Uterus (tissue), 3 donors: ENCODE measurements at regions not wholly inside any gene's neighbourhood (a gene's known extent, or its start where the extent isn't known, plus 50 kb on each side); places are given as distances from the start of the nearest gene placed in this dataset.

Source experiments
- DNase-seq, 2 donors: peaks; one replicate each; pipeline ENCODE4 v3.0.0-alpha.2; 2019 to 2020
- H3K27ac ChIP-seq, 2 donors: fragments of 200-600 bp; sonication (generic); 1 replicate in 1 of 2; 2 replicates in 1 of 2; pipeline ENCODE4 v1.5.1; 2016 to 2018
- H3K27me3 ChIP-seq, 2 donors: fragments of 200-600 bp; sonication (generic); one replicate each; pipeline ENCODE4 v1.5.1; 2018 to 2019; ENCODE audit warnings: control low read depth in 1 of 2
- H3K36me3 ChIP-seq, 2 donors: fragments of 200-600 bp; sonication (generic); one replicate each; pipeline ENCODE4 v1.5.1; 2019; ENCODE audit warnings: control low read depth in 1 of 2
- H3K4me1 ChIP-seq, 2 donors: fragments of 200-600 bp; sonication (generic); one replicate each; pipeline ENCODE4 v1.5.1; 2018 to 2019; ENCODE audit warnings: control low read depth in 1 of 2
- H3K4me3 ChIP-seq, 2 donors: fragments of 200-600 bp; sonication (generic); 1 replicate in 1 of 2; 2 replicates in 1 of 2; pipeline ENCODE4 v1.5.1; 2018 to 2019; ENCODE audit warnings: mild to moderate bottlenecking in 1 of 2
- H3K9me3 ChIP-seq, 2 donors: fragments of 200-600 bp; sonication (generic); one replicate each; pipeline ENCODE4 v1.5.1; 2019; ENCODE audit warnings: control low read depth in 1 of 2
- CTCF ChIP-seq, 4 experiments: fragments of 200-600 bp in 2 of 4; fragments of 450-650 bp in 2 of 4; sonication (generic) in 2 of 4; IDR thresholded peaks; one replicate each; pipeline ENCODE4 v1.5.1; 2016 to 2019; ENCODE audit warnings: antibody characterized with exemption in 4 of 4, mild to moderate bottlenecking in 2 of 4, moderate library complexity in 1 of 4
- POLR2A ChIP-seq, 2 donors: fragments of 450-650 bp; IDR thresholded peaks; one replicate each; pipeline ENCODE4 v1.6.1; 2016; ENCODE audit warnings: antibody characterized with exemption in 2 of 2, mild to moderate bottlenecking in 1 of 2, moderate library complexity in 1 of 2
- intact Hi-C: fragments of 100-400 bp; cut with DNase I; formaldehyde crosslinking; loops from one replicate; pipeline ENCODE4 v1.15.1; 2023; ENCODE audit warnings: low total_unique reads
- donor health status: DM: yes; HTN: yes; CAD: no.

GRCh38 chr4:79107014-79107413 is 167.8 kb upstream of the PAQR3 start:
- TF ChIP-seq CTCF (IDR thresholded peaks at IDR 0.05), result no peak
- no peak for TF ChIP-seq POLR2A (IDR thresholded peaks at IDR 0.05)
- intact Hi-C loops, result no loop called here
- no peaks in the 10 kb centered on the region for H3K9me3 ChIP-seq
- no peaks in the 10 kb centered on the region for H3K27me3 ChIP-seq
- H3K4me1 ChIP-seq, result peaks cover 0 to 1% of the 10 kb centered on the region in 2 donors
- H3K36me3 ChIP-seq, result no peaks in the 10 kb centered on the region
- H3K27ac ChIP-seq, result no peak overlapping the region
- no peak for DNase-seq
- no peak overlapping the region for H3K4me3 ChIP-seq

GRCh38 chr4:79088946-79089691 is 149.9 kb upstream of the PAQR3 start:
- Histone ChIP-seq H3K27ac (no peak overlapping the region), H3K4me3 (no peak overlapping the region), H3K27me3 (no peaks in the 10 kb centered on the region), H3K4me1 (no peaks in the 10 kb centered on the region), H3K9me3 (no peaks in the 10 kb centered on the region), H3K36me3 (no peaks in the 10 kb centered on the region)
- DNase-seq, result no peak
- intact Hi-C loops, result no loop called here
- TF ChIP-seq POLR2A (IDR thresholded peaks at IDR 0.05), result no peak
- no peak for TF ChIP-seq CTCF (IDR thresholded peaks at IDR 0.05)

GRCh38 chr4:79087071-79087470 is 147.8 kb upstream of the PAQR3 start:
- Histone ChIP-seq H3K4me3 (no peak overlapping the region), H3K4me1 (no peaks in the 10 kb centered on the region), H3K9me3 (no peaks in the 10 kb centered on the region), H3K27me3 (no peaks in the 10 kb centered on the region), H3K36me3 (no peaks in the 10 kb centered on the region), H3K27ac (no peak overlapping the region)
- intact Hi-C loops, result no loop called here
- no peak for TF ChIP-seq POLR2A (IDR thresholded peaks at IDR 0.05)
- no peak for TF ChIP-seq CTCF (IDR thresholded peaks at IDR 0.05)
- DNase-seq, result no peak

- no peaks in the 10 kb centered on the region for H3K9me3 ChIP-seq
- peak in 1 of 2 donors; percentile 53 for DNase-seq
Observed at GRCh38 chr4:79083406-79084010, 144.3 kb upstream of the PAQR3 start.

More at GRCh38 chr4:79083406-79084010, 144.3 kb upstream of the PAQR3 start:
- H3K27ac ChIP-seq, result peak overlapping the region in 1 of 2 donors; percentile 68
- TF ChIP-seq CTCF (IDR thresholded peaks at IDR 0.05), result no peak
- no peak for TF ChIP-seq POLR2A (IDR thresholded peaks at IDR 0.05)
- no peaks in the 10 kb centered on the region for H3K27me3 ChIP-seq
- no peaks in the 10 kb centered on the region for H3K36me3 ChIP-seq
- intact Hi-C loops, result no loop called here
- H3K4me1 ChIP-seq, result no peaks in the 10 kb centered on the region
- H3K4me3 ChIP-seq, result no peak overlapping the region
